ENCODE measurements at regions not wholly inside any gene's neighbourhood (a gene's known extent, or its start where the extent isn't known, plus 50 kb on each side); places are given as distances from the start of the nearest gene placed in this dataset.

DNA sequence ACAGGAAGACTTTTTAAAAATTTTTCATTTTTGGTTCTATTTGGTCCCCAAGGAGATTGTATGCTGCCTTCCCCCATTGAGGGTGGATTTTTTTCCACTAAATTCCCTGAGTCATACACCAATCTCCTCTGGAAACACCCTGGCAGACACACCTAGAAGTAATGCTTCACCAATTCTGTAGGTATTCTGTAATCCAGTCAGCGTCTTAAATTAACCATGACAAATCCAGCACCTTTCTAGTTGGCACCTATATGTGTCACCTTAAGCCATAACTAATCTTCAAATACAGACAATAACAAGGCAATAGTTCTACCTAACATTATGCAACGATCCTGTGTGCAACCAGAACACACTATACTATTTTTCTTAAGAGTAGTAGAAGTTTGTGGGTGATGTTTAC lies 459.1 kb upstream of the NDN start:
- H2AFZ ChIP-seq (ENCODE audit: low read length) = no peak overlapping the region

More for the DNA sequence above, 459.1 kb upstream of the NDN start:
- no peak overlapping the region for H2BK12ac ChIP-seq (ENCODE audit: insufficient read length, low read depth, low read length)
- H3K23me2 ChIP-seq (ENCODE audit: insufficient read length, low read depth, low read length, poor library complexity, severe bottlenecking) = no peaks in the 10 kb centered on the region
- H3K4me2 ChIP-seq (ENCODE audit: insufficient read depth, insufficient read length, low read length) = no peak overlapping the region
- no peak overlapping the region for H3T11ph ChIP-seq (ENCODE audit: low read length)
- no peaks in the 10 kb centered on the region for H3K27me3 ChIP-seq (ENCODE audit: insufficient read depth, low read length)
- no peak overlapping the region for H2BK120ac ChIP-seq (ENCODE audit: low read depth, low read length, poor library complexity, severe bottlenecking)
- H3K27me3 Mint-ChIP-seq (ENCODE audit: low read depth) = no peaks in the 10 kb centered on the region
- no peaks in the 10 kb centered on the region for H3K79me2 ChIP-seq (ENCODE audit: insufficient read depth, low read length)
- H3K4me1 ChIP-seq (ENCODE audit: insufficient read depth, low read length) = no peaks in the 10 kb centered on the region
- H3K9me3 ChIP-seq (ENCODE audit: control insufficient read depth, low read depth, low read length) = peaks cover 5% of the 10 kb centered on the region
- H3K27ac ChIP-seq (ENCODE audit: insufficient read length, low read depth, low read length) = no peak overlapping the region
- no peak overlapping the region for H3K9ac ChIP-seq (ENCODE audit: extremely low read depth, insufficient read length, low read length)
- peaks cover 54 to 56% of the 10 kb centered on the region in 2 experiments for H3K9me3 Mint-ChIP-seq
- H2BK15ac ChIP-seq (ENCODE audit: low read depth, low read length) = no peak overlapping the region
- no peak overlapping the region for H2AK5ac ChIP-seq (ENCODE audit: insufficient read length, low read length)
- TF ChIP-seq, protein P1, sequence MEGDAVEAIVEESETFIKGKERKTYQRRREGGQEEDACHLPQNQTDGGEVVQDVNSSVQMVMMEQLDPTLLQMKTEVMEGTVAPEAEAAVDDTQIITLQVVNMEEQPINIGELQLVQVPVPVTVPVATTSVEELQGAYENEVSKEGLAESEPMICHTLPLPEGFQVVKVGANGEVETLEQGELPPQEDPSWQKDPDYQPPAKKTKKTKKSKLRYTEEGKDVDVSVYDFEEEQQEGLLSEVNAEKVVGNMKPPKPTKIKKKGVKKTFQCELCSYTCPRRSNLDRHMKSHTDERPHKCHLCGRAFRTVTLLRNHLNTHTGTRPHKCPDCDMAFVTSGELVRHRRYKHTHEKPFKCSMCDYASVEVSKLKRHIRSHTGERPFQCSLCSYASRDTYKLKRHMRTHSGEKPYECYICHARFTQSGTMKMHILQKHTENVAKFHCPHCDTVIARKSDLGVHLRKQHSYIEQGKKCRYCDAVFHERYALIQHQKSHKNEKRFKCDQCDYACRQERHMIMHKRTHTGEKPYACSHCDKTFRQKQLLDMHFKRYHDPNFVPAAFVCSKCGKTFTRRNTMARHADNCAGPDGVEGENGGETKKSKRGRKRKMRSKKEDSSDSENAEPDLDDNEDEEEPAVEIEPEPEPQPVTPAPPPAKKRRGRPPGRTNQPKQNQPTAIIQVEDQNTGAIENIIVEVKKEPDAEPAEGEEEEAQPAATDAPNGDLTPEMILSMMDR (conservative IDR thresholded peaks at IDR 0.05) = no peak
- H3K4me3 Mint-ChIP-seq = no peak overlapping the region
- no peak for DNase-seq
- no CpG with 5 or more reads among the region's 2 CpGs for WGBS (ENCODE audit: extremely low coverage, insufficient read length, low lambda C conversion rate)
- H3K14ac ChIP-seq (ENCODE audit: insufficient read depth, low read length) = no peak overlapping the region
- no peak overlapping the region for H4K5ac ChIP-seq (ENCODE audit: insufficient read length, low read depth, low read length)
- no peak overlapping the region for H4K8ac ChIP-seq (replicated peaks; ENCODE audit: insufficient read length, low read depth, low read length)
- H3K4ac ChIP-seq (ENCODE audit: low read depth, low read length) = no peak overlapping the region
- no peak overlapping the region for H3K18ac ChIP-seq (ENCODE audit: insufficient read length, low read depth, low read length)
- no peaks in the 10 kb centered on the region for H3K79me1 ChIP-seq (ENCODE audit: insufficient read depth, low read depth, low read length, poor library complexity, severe bottlenecking)
- no peaks in the 10 kb centered on the region for H4K20me1 ChIP-seq (ENCODE audit: control insufficient read depth, insufficient read depth, insufficient read length)
- no peak overlapping the region for H4K91ac ChIP-seq (ENCODE audit: insufficient read length, low read depth, low read length)
- no peaks in the 10 kb centered on the region for H3K4me1 Mint-ChIP-seq
- no peaks in the 10 kb centered on the region for H3K36me3 Mint-ChIP-seq (ENCODE audit: insufficient read depth in 1 of 3, low read depth in 3 of 3)
- no peak overlapping the region for H3K23ac ChIP-seq (ENCODE audit: insufficient read length, low read depth, low read length)
- no peak overlapping the region for H3K27ac Mint-ChIP-seq
- no peak overlapping the region for H3K56ac ChIP-seq (ENCODE audit: insufficient read length, low read depth, low read length)
- H2BK20ac ChIP-seq (ENCODE audit: low read depth, low read length, poor library complexity, severe bottlenecking) = no peak overlapping the region
- no peak overlapping the region for H2BK5ac ChIP-seq (ENCODE audit: insufficient read length, low read length)
